Caco-2 (cell line): ENCODE measurements at regions not wholly inside any gene's neighbourhood (a gene's known extent, or its start where the extent isn't known, plus 50 kb on each side); places are given as distances from the start of the nearest gene placed in this dataset.

ENCODE experiments used
- BruUV-seq: library from RNA; stranded (reverse); fragments of 400-500 nt; replicated peaks from 2 replicates; lab custom pipeline; 2021; lab: Mats Ljungman, UMichigan
- CTCF ChIA-PET: fragments of 300-600 bp; sonication (Branson Sonifier 250); formaldehyde crosslinking; loops from one replicate; lab custom pipeline; 2022; ENCODE audit warnings: antibody characterized with exemption; lab: Charles Lee
- POLR2A ChIA-PET: fragments of 300-600 bp; sonication (Branson Sonifier 250); formaldehyde crosslinking; loops from one replicate; lab custom pipeline; 2022; ENCODE audit warnings: antibody characterized with exemption; lab: Charles Lee
- DNase-seq, 2 experiments: peaks; one replicate each; pipeline versions ENCODE4 v3.0.0 to v3.0.0-alpha.2; 2020 to 2022
- H3K27me3 ChIP-seq: replicated peaks from 2 replicates; pipeline ENCODE4 v1.6.0; 2011; ENCODE audit warnings: low read length; ENCODE audit not compliant: control insufficient read depth, insufficient read depth
- H3K36me3 ChIP-seq: 2 replicates; pipeline ENCODE4 v1.5.1; 2011; ENCODE audit warnings: low read length; ENCODE audit not compliant: control insufficient read depth, insufficient read depth
- H3K4me1 ChIP-seq: fragments of 250-450 bp; sonication (Bioruptor Pico); 2 replicates; pipeline ENCODE4 v1.5.1; 2020; ENCODE audit warnings: mild to moderate bottlenecking
- H3K4me3 ChIP-seq: 2 replicates; pipeline ENCODE4 v1.5.1; 2011; ENCODE audit warnings: low read depth, mild to moderate bottlenecking, control low read depth, low read length
- H3K9me3 ChIP-seq: fragments of 250-450 bp; sonication (Bioruptor Pico); 2 replicates; pipeline ENCODE4 v1.5.1; 2020; ENCODE audit warnings: mild to moderate bottlenecking, moderate library complexity
- H3K27ac Mint-ChIP-seq: one replicate; pipeline ENCODE4 v1.8.0; 2022; ENCODE audit warnings: mixed read lengths; ENCODE audit not compliant: unreplicated experiment
- H3K27me3 Mint-ChIP-seq: one replicate; pipeline ENCODE4 v1.8.0; 2022; ENCODE audit warnings: mixed read lengths; ENCODE audit not compliant: insufficient read depth, unreplicated experiment
- H3K36me3 Mint-ChIP-seq: one replicate; pipeline ENCODE4 v1.8.0; 2022; ENCODE audit warnings: mild to moderate bottlenecking, mixed read lengths; ENCODE audit not compliant: insufficient read depth, unreplicated experiment
- H3K4me1 Mint-ChIP-seq: one replicate; pipeline ENCODE4 v1.8.0; 2022; ENCODE audit warnings: low read depth, mixed read lengths; ENCODE audit not compliant: unreplicated experiment
- H3K4me3 Mint-ChIP-seq: one replicate; pipeline ENCODE4 v1.8.0; 2022; ENCODE audit warnings: mild to moderate bottlenecking, moderate library complexity, mixed read lengths; ENCODE audit not compliant: unreplicated experiment
- H3K9me3 Mint-ChIP-seq: one replicate; pipeline ENCODE4 v1.8.0; 2022; ENCODE audit warnings: mixed read lengths; ENCODE audit not compliant: unreplicated experiment
- intact Hi-C: fragments of 100-400 bp; cut with micrococcal nuclease; formaldehyde crosslinking; loops from one replicate; pipeline ENCODE4 v1.10.0; 2022; ENCODE audit not compliant: unreplicated experiment
- TF ChIP-seq, protein P1 (sequence below), 2 experiments: fragments of 200-600 bp in 1 of 2; IDR thresholded peaks; 1 replicate in 1 of 2; 2 replicates in 1 of 2; pipeline versions ENCODE4 v1.5.1 to v1.8.0; 2011 to 2022; ENCODE audit warnings: antibody characterized with exemption in 1 of 2, control low read depth in 1 of 2, inconsistent platforms in 1 of 2, low read depth in 1 of 2, low read length in 1 of 2, mild to moderate bottlenecking in 1 of 2, moderate library complexity in 1 of 2; ENCODE audit not compliant: insufficient read depth in 1 of 2, severe bottlenecking in 1 of 2, unreplicated experiment in 1 of 2

- no TSS peak for BruUV-seq
These were observed 215.5 kb upstream of the USP25 start for GRCh38 chr21:15514073-15514946.

DNA sequence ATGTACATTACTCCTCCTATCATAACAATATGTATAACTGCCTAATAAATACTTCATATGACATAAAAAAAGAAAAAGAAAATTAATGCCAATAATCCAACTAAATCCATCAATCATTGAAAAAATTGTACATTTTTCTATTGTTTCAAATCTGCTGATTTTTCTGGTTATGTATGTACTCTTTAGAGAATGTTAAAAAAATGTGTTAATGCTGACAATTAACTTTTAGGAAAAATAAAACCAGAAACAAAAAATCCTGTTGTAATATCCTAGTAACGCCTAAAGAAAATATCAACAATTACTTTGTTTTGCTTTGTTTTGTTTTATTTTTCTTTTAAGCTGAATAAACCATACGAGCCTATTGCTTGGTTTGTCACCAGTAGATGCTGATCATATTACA, 213.9 kb upstream of the USP25 start:
- TF ChIP-seq, protein P1, sequence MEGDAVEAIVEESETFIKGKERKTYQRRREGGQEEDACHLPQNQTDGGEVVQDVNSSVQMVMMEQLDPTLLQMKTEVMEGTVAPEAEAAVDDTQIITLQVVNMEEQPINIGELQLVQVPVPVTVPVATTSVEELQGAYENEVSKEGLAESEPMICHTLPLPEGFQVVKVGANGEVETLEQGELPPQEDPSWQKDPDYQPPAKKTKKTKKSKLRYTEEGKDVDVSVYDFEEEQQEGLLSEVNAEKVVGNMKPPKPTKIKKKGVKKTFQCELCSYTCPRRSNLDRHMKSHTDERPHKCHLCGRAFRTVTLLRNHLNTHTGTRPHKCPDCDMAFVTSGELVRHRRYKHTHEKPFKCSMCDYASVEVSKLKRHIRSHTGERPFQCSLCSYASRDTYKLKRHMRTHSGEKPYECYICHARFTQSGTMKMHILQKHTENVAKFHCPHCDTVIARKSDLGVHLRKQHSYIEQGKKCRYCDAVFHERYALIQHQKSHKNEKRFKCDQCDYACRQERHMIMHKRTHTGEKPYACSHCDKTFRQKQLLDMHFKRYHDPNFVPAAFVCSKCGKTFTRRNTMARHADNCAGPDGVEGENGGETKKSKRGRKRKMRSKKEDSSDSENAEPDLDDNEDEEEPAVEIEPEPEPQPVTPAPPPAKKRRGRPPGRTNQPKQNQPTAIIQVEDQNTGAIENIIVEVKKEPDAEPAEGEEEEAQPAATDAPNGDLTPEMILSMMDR (IDR thresholded peaks at IDR 0.05; ENCODE audit: insufficient read depth in 1 of 2, low read depth in 1 of 2, low read length in 1 of 2, severe bottlenecking in 1 of 2, unreplicated experiment in 1 of 2), result no peak
- CTCF ChIA-PET, result interaction anchor here (0.6 kb wide), 1 partner anchor 58 kb away, joined by 4 read pairs; no protein-coding TSS in a partner anchor
- intact Hi-C loops, result no loop called here
- Histone ChIP-seq H3K4me3 (no peak overlapping the region), H3K9me3 (no peaks in the 10 kb centered on the region), H3K4me1 (peaks cover 12% of the 10 kb centered on the region; the same call in 1 of the 2 replicates), H3K36me3 (no peaks in the 10 kb centered on the region), H3K27me3 (no peaks in the 10 kb centered on the region)
- Mint-ChIP-seq H3K36me3 (no peaks in the 10 kb centered on the region), H3K27ac (no peak overlapping the region), H3K4me1 (peaks cover 17% of the 10 kb centered on the region), H3K9me3 (peaks cover 10% of the 10 kb centered on the region), H3K4me3 (no peak overlapping the region), H3K27me3 (no peaks in the 10 kb centered on the region)
- POLR2A ChIA-PET, result no interaction called here
- no peak for DNase-seq
- no TSS peak for BruUV-seq

More at GRCh38 chr21:15514073-15514946, 215.5 kb upstream of the USP25 start:
- TF ChIP-seq, protein P1 (IDR thresholded peaks at IDR 0.05; ENCODE audit: insufficient read depth in 1 of 2, low read depth in 1 of 2, low read length in 1 of 2, severe bottlenecking in 1 of 2, unreplicated experiment in 1 of 2), result no peak
- Mint-ChIP-seq H3K27me3 (no peaks in the 10 kb centered on the region), H3K27ac (no peak overlapping the region), H3K4me3 (peak overlapping the region; percentile 23), H3K9me3 (peaks cover 9% of the 10 kb centered on the region), H3K36me3 (no peaks in the 10 kb centered on the region), H3K4me1 (peaks cover 17% of the 10 kb centered on the region)
- ChIA-PET CTCF (no interaction called here), POLR2A (no interaction called here)
- no peak overlapping the region for H3K4me3 ChIP-seq
- no peaks in the 10 kb centered on the region for H3K9me3 ChIP-seq
- peaks cover 12% of the 10 kb centered on the region; the same call in 1 of the 2 replicates for H3K4me1 ChIP-seq
- intact Hi-C loops, result no loop called here
- no peaks in the 10 kb centered on the region for H3K27me3 ChIP-seq
- DNase-seq, result peak in 1 of 2 experiments; percentile 36
- H3K36me3 ChIP-seq, result no peaks in the 10 kb centered on the region

GRCh38 chr21:15517394-15517793, 212.4 kb upstream of the USP25 start:
- Mint-ChIP-seq H3K36me3 (no peaks in the 10 kb centered on the region), H3K4me1 (peaks cover 17% of the 10 kb centered on the region), H3K27ac (no peak overlapping the region), H3K9me3 (peaks cover 10% of the 10 kb centered on the region), H3K4me3 (no peak overlapping the region), H3K27me3 (no peaks in the 10 kb centered on the region)
- no peak for DNase-seq
- peaks cover 12% of the 10 kb centered on the region; the same call in 1 of the 2 replicates for H3K4me1 ChIP-seq
- POLR2A ChIA-PET, result no interaction called here
- BruUV-seq, result no TSS peak
- intact Hi-C loops, result no loop called here
- TF ChIP-seq, protein P1 (IDR thresholded peaks at IDR 0.05; ENCODE audit: insufficient read depth in 1 of 2, low read depth in 1 of 2, low read length in 1 of 2, severe bottlenecking in 1 of 2, unreplicated experiment in 1 of 2), result no peak
- no peak overlapping the region for H3K4me3 ChIP-seq
- no peaks in the 10 kb centered on the region; the same call in 1 of the 2 replicates for H3K9me3 ChIP-seq
- H3K36me3 ChIP-seq, result no peaks in the 10 kb centered on the region
- H3K27me3 ChIP-seq, result no peaks in the 10 kb centered on the region
- CTCF ChIA-PET, result interaction anchor here (0.9 kb wide), 1 partner anchor 36 kb away, joined by 3 read pairs; no protein-coding TSS in a partner anchor
